HEK293 (cell line): ENCODE measurements at regions not wholly inside any gene's neighbourhood (a gene's known extent, or its start where the extent isn't known, plus 50 kb on each side); places are given as distances from the start of the nearest gene placed in this dataset.

ENCODE experiments used
- MYNN ChIP-seq: fragments of 450-650 bp; formaldehyde crosslinking; IDR thresholded peaks from 2 replicates; pipeline ENCODE4 v1.5.1; 2016; ENCODE audit warnings: missing biosample characterization, missing genetic modification characterization, borderline replicate concordance
- YY1 ChIP-seq: fragments of 450-650 bp; formaldehyde crosslinking; IDR thresholded peaks from 2 replicates; pipeline ENCODE4 v1.5.1; 2018; ENCODE audit warnings: missing biosample characterization, missing genetic modification characterization
- ZIC2 ChIP-seq: fragments of 450-650 bp; formaldehyde crosslinking; IDR thresholded peaks from 2 replicates; pipeline ENCODE4 v1.5.1; 2016; ENCODE audit warnings: missing biosample characterization, missing genetic modification characterization
- ZNF416 ChIP-seq: fragments of 450-650 bp; formaldehyde crosslinking; IDR thresholded peaks from 2 replicates; pipeline ENCODE4 v1.5.1; 2016; ENCODE audit warnings: missing biosample characterization, missing genetic modification characterization
- ZNF549 ChIP-seq: fragments of 450-650 bp; IDR thresholded peaks from 2 replicates; pipeline ENCODE4 v1.5.1; 2018; ENCODE audit warnings: missing biosample characterization, missing genetic modification characterization, mild to moderate bottlenecking, inconsistent platforms, moderate library complexity
- TF ChIP-seq, protein P1 (sequence below): fragments of 450-650 bp; formaldehyde crosslinking; IDR thresholded peaks from 2 replicates; pipeline ENCODE4 v1.5.1; 2016; ENCODE audit warnings: missing biosample characterization, missing genetic modification characterization
- TF ChIP-seq, protein P2 (sequence below): fragments of 450-650 bp; formaldehyde crosslinking; IDR thresholded peaks from 2 replicates; pipeline ENCODE4 v1.5.1; 2017; ENCODE audit warnings: missing biosample characterization, missing genetic modification characterization
- TF ChIP-seq, protein P3 (sequence below): fragments of 450-650 bp; formaldehyde crosslinking; optimal IDR thresholded peaks from 2 replicates; pipeline ENCODE3; 2016; ENCODE audit warnings: missing biosample characterization, mild to moderate bottlenecking, missing genetic modification characterization
- TF ChIP-seq, protein P4 (sequence below): fragments of 450-650 bp; formaldehyde crosslinking; conservative IDR thresholded peaks from 2 replicates; pipeline ENCODE4 v1.5.1; 2016; ENCODE audit warnings: low read depth, missing biosample characterization, missing genetic modification characterization

DNA sequence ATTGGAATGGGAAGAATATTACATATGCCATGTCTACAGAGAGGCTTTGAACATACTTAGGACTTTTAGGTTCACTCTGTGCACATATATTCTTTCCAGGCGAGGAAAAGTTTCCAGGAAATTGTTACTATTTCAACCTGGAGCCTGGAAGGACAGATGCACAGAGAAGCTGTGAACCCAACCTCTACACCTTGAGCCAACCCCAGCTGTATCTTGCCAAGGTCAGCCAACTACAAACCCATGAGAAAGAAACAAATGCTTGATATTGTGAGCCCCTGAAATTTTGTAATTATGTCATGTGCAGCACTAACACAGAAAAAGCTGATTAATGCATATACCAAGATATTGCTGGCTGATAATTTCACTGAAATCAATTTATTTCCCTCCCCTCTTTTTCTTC lies 404.9 kb downstream of the GLRX3 start:
- TF ChIP-seq ZNF416 (tag by site-specific recombination) (no peak), ZNF549 (no peak), MYNN (tag by site-specific recombination) (no peak), ZIC2 (no peak), YY1 (tag by site-specific recombination) (no peak)
- TF ChIP-seq, protein P1, sequence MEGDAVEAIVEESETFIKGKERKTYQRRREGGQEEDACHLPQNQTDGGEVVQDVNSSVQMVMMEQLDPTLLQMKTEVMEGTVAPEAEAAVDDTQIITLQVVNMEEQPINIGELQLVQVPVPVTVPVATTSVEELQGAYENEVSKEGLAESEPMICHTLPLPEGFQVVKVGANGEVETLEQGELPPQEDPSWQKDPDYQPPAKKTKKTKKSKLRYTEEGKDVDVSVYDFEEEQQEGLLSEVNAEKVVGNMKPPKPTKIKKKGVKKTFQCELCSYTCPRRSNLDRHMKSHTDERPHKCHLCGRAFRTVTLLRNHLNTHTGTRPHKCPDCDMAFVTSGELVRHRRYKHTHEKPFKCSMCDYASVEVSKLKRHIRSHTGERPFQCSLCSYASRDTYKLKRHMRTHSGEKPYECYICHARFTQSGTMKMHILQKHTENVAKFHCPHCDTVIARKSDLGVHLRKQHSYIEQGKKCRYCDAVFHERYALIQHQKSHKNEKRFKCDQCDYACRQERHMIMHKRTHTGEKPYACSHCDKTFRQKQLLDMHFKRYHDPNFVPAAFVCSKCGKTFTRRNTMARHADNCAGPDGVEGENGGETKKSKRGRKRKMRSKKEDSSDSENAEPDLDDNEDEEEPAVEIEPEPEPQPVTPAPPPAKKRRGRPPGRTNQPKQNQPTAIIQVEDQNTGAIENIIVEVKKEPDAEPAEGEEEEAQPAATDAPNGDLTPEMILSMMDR (tag by site-specific recombination), result no peak
- TF ChIP-seq, protein P2, sequence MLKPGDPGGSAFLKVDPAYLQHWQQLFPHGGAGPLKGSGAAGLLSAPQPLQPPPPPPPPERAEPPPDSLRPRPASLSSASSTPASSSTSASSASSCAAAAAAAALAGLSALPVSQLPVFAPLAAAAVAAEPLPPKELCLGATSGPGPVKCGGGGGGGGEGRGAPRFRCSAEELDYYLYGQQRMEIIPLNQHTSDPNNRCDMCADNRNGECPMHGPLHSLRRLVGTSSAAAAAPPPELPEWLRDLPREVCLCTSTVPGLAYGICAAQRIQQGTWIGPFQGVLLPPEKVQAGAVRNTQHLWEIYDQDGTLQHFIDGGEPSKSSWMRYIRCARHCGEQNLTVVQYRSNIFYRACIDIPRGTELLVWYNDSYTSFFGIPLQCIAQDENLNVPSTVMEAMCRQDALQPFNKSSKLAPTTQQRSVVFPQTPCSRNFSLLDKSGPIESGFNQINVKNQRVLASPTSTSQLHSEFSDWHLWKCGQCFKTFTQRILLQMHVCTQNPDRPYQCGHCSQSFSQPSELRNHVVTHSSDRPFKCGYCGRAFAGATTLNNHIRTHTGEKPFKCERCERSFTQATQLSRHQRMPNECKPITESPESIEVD, result no peak
- TF ChIP-seq, protein P3, sequence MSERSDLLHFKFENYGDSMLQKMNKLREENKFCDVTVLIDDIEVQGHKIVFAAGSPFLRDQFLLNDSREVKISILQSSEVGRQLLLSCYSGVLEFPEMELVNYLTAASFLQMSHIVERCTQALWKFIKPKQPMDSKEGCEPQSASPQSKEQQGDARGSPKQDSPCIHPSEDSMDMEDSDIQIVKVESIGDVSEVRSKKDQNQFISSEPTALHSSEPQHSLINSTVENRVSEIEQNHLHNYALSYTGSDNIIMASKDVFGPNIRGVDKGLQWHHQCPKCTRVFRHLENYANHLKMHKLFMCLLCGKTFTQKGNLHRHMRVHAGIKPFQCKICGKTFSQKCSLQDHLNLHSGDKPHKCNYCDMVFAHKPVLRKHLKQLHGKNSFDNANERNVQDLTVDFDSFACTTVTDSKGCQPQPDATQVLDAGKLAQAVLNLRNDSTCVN (tag by site-specific recombination), result no peak
- TF ChIP-seq, protein P4, sequence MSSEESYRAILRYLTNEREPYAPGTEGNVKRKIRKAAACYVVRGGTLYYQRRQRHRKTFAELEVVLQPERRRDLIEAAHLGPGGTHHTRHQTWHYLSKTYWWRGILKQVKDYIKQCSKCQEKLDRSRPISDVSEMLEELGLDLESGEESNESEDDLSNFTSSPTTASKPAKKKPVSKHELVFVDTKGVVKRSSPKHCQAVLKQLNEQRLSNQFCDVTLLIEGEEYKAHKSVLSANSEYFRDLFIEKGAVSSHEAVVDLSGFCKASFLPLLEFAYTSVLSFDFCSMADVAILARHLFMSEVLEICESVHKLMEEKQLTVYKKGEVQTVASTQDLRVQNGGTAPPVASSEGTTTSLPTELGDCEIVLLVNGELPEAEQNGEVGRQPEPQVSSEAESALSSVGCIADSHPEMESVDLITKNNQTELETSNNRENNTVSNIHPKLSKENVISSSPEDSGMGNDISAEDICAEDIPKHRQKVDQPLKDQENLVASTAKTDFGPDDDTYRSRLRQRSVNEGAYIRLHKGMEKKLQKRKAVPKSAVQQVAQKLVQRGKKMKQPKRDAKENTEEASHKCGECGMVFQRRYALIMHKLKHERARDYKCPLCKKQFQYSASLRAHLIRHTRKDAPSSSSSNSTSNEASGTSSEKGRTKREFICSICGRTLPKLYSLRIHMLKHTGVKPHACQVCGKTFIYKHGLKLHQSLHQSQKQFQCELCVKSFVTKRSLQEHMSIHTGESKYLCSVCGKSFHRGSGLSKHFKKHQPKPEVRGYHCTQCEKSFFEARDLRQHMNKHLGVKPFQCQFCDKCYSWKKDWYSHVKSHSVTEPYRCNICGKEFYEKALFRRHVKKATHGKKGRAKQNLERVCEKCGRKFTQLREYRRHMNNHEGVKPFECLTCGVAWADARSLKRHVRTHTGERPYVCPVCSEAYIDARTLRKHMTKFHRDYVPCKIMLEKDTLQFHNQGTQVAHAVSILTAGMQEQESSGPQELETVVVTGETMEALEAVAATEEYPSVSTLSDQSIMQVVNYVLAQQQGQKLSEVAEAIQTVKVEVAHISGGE (tag by site-specific recombination), result no peak
